Stimulated activated CD4-positive, alpha-beta T cell treated with anti-CD3 and anti-CD28 coated beads, Interleukin-1b, Interleukin-23, amount 100 ng/mL, for 48 hours (primary cell): ENCODE measurements at regions not wholly inside any gene's neighbourhood (a gene's known extent, or its start where the extent isn't known, plus 50 kb on each side); places are given as distances from the start of the nearest gene placed in this dataset.
"Not testable (repeated sequence)": the region's sequence is repeated elsewhere in the genome, so short reads cannot be mapped to it uniquely, and the experiment has no call there.

Experiments
- DNase-seq: peaks from one replicate; pipeline ENCODE4 v3.0.0-alpha.2; 2020

- no peak for DNase-seq
Observed at GRCh38 chr15:23983500-23984259, 296.6 kb upstream of the NDN start.

DNA sequence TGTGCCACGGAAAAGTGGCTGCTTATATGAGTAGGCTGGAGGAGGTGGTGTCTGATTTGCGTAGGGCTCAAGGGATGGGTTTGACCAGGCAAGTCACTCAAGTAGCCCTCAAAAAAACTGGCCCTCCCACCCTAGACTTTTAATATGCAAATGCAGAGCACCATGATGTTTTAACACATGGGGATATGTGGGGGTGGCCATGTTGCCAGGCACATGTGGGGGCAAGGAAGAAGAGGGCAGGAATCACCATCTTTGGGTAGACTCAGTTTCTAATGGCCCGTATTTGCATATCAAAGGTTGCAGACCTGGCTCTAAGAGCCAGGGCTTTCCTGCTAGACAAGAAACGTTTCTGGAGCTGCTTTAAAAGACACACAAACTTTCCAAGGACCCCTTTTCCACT, 307.2 kb upstream of the NDN start:
- no peak for DNase-seq

GRCh38 chr15:23998056-23998455, 311.0 kb upstream of the NDN start:
- DNase-seq, result no peak

DNA sequence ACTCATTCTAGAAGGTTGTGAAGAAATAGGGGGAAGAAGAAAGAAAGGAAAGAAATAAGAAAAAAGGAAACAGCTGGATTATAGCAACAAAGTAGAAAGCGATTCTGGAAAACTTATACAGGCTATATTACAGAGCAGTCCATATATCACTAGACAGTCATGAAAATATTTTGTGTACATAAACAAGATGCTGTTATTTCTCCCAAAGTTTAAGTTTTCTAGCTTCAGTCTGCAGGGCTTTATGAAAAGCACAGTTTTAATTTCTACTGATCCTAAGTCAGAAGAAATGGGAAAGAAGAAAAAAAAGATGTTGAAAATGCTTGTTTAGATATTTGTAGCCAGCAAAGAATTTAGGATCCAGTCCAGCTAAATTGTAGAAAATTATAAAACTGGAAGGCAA, 321.4 kb upstream of the NDN start:
- DNase-seq, result no peak

GRCh38 chr15:24017470-24017869, 330.4 kb upstream of the NDN start:
- DNase-seq, result no peak

DNA sequence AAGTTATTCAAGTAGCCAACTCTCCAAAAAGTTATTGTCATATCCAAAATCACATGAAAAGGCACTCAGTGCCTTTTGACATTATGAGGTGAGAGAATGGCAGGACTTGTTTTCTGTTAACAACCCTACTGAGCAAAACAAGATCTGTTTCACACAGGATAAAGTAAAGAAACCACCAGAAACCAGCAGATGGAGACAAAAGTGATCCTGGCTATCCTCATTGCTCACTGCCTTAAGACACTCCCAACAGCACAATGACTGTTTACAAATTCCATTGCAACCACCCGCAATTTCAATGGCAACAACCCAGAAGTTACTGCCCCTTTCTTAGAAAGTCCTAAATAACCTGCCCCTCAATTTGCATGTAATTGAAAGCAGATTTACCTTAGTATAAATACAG, 352.6 kb upstream of the NDN start:
- no peak for DNase-seq

DNA sequence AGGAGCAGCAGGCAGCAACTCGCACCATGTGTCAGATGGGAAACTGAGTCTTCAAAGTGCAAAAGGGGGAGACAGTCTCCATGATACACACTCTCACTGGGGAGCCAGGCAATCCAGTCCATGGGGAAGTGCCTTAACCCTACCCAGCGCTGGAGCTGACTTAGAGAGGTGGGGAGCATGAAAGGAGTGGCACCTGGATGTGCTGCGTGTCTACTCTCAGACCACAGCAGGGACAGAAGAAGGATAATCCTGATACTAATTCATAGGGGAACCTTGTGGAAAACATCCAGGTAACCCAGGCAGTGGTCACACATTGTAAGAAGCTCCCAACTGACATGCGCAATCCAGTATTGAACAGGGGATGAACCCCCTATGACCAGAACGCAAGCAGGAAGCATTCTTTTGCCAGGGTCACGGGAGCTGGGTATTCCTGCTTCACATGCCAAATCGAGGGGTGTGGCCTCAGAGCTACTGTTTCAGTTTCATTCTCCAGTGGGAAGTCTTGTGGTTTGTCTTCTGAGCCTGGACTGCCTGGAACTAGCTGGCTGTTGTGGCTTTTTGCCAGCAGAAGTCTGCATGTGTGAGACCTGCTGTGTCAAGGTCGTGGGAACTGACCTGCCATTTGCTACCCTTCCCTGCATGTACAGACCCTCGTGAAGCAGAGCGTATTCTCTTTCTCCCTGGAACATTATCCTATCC, 367.6 kb upstream of the NDN start:
- DNase-seq, result no peak

DNA sequence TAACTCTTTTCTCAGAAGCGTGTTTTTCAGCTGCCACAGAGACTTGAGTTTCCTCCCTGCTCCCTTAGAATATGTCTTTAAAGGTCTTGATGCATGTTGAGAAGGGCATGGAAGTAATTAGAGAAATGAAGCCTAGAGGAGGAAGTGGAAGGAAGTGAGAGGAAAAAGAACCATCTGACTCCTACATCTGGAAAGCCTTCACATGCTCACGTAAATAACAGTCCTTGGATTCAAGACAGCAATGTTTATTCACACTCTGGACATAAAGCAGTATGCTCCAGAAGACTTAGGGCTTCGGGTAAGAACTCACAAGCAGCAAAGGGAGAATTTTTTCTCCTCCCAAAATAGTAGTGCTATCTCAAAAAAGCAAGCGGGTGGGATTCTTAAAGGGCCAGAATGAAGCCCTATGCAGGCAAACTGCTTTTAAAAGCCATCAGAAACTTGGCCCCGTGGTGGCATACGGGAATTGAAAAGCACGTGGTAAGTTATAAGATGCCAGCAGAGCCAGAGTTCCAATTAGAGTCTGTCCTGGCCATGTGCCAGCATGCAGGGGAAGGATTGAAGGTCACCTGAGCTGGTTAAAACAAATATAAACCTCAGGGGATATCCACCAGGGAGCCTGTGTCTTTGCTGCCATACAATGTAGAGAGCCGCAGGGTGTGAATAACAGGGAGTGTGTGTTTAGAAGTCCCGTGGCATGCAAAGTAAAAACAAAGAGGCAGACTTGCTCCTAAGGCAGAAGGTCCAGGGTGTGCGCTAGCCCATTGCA, 380.8 kb upstream of the NDN start:
- no peak for DNase-seq

DNA sequence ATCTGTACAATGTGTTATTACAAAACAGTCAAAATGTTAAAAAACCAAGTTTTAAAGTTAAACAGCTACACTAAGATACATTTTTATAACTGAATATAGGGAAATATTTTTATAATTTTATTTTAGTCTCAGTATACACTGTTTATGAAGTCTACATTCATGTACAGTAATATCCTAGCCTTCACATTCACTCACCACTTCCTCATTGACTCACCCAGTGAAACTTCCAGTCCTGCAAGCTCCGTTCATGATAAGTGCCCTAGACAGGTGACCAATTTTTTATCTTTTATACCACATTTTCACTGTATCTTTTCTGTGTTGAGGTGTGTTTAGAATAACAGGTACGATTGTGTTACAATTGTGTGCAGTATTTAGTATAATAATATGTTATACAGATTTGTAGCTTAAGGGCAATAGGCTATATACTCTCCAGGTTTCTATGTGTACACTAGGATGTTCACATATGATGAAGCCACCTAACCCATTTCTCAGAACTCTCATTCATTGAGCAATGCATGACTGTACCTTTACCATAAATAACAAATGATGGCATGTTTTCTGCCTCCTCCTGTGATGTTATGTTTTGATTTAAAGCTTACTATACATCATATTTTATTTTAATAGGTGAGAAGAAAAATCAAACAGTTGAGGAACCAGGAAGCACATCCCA, 388.4 kb upstream of the NDN start:
- no peak for DNase-seq

- no peak for DNase-seq
Observed at GRCh38 chr15:24076090-24076784, 389.1 kb upstream of the NDN start.

- DNase-seq, result no peak
Observed at GRCh38 chr15:24078310-24079029, 391.4 kb upstream of the NDN start.

- not testable (repeated sequence) for DNase-seq
Observed at GRCh38 chr15:24088941-24089340, 401.8 kb upstream of the NDN start.

DNA sequence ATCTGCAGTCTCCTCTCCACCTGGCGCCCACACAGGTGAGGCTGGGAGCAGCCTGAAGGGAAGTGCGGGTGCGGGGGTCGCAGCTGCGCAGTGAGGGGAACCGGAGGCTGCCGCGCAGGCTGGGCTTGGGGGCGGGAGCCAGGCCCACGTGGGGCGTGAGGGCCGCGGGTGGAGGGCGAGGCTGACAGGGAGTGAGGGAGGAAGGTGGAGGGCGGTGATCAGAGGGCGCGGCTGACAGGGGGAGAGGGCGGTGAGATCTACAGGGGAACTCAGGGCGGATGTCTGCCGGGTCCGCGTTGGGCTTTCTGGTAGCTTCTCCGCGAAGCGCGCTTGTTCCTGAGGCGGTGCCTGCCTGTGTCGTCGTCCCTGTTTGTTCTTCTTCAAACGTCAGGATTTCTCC, 414.4 kb upstream of the NDN start:
- not testable (repeated sequence) for DNase-seq

GRCh38 chr15:24107524-24107923, 420.4 kb upstream of the NDN start:
- DNase-seq, result not testable (repeated sequence)

- DNase-seq, result not testable (repeated sequence)
Observed at GRCh38 chr15:24107948-24108347, 420.8 kb upstream of the NDN start.

DNA sequence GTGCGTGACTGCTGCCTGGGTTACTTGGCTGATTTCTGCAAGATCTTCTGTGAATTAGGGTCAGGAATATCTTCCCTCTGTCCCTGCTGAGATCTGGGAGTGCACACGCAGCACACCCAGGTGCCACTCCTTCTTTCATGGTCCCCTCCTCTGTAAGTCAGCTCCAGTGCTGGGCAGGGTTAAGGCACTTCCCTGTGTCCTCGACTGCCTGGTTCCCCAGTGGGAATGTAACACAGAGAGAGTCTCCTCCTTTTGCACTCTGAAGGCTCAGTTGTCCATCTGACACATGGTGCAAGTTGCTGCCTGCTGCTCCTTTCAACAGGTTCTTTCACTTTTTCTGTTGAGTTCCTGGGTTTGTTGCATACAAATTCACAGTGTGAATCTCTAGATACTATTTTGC, 421.2 kb upstream of the NDN start:
- DNase-seq, result not testable (repeated sequence)

- DNase-seq, result not testable (repeated sequence)
Observed at GRCh38 chr15:24139622-24140021, 452.5 kb upstream of the NDN start.

GRCh38 chr15:24145070-24145469, 458.0 kb upstream of the NDN start:
- DNase-seq, result not testable (repeated sequence)

GRCh38 chr15:24146251-24146650, 459.1 kb upstream of the NDN start:
- DNase-seq, result no peak

GRCh38 chr15:24150542-24150941, 463.4 kb upstream of the NDN start:
- no peak for DNase-seq

- not testable (repeated sequence) for DNase-seq
Observed at GRCh38 chr15:24158306-24158705, 471.2 kb upstream of the NDN start.

DNA sequence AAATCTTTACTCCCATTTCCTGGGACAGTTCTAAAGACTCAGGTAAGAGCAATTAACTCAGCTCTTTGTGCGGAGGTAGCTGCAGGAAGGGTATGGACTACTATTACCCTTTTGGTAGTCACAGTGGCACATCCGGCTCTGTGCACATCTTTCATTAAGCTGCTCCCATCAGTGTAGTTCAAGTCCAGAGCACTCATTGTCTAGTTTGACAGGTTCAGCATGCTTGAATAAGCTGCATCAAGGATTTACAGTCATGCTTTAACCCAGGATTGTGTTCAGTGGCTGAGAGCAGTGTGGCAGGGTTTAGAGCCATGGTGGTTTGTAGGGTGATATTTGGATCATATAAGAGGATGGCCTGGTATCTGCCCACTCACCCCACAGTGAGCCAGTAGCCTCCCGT, 478.4 kb upstream of the NDN start:
- not testable (repeated sequence) for DNase-seq
